GM08714 (cell line): ENCODE measurements at regions not wholly inside any gene's neighbourhood (a gene's known extent, or its start where the extent isn't known, plus 50 kb on each side); places are given as distances from the start of the nearest gene placed in this dataset.
A peak's percentile ranks its signal among the peaks of the same experiment; 100 is the strongest.

Experiments
- H3K4me3 ChIP-seq: fragments of 200-500 bp; sonication (Bioruptor generic); 2 replicates; pipeline ENCODE4 v1.5.1; 2014; ENCODE audit warnings: mild to moderate bottlenecking, low read length, inconsistent platforms
- ZNF274 ChIP-seq: IDR thresholded peaks from 2 replicates; pipeline ENCODE4 v1.6.1; 2012; ENCODE audit warnings: mild to moderate bottlenecking, low read depth, low read length

- H3K4me3 ChIP-seq = no peak overlapping the region
- TF ChIP-seq ZNF274 = no peak
These were observed 150.8 kb upstream of the RIPOR2 start for GRCh38 chr6:25086500-25087091.

- TF ChIP-seq ZNF274 = no peak
- no peak overlapping the region for H3K4me3 ChIP-seq
These were observed 152.8 kb upstream of the RIPOR2 start for GRCh38 chr6:25088513-25088912.

GRCh38 chr6:25089442-25089841 is 153.7 kb upstream of the RIPOR2 start:
- no peak for TF ChIP-seq ZNF274
- no peak overlapping the region for H3K4me3 ChIP-seq

- TF ChIP-seq ZNF274 = no peak
- H3K4me3 ChIP-seq = no peak overlapping the region
These were observed 159.0 kb upstream of the RIPOR2 start for GRCh38 chr6:25094726-25095125.

- H3K4me3 ChIP-seq = no peak overlapping the region
- TF ChIP-seq ZNF274 = no peak
These were observed 164.5 kb upstream of the RIPOR2 start for GRCh38 chr6:25100288-25100687.

- peak overlapping the region; percentile 31; the same call in 1 of the 2 replicates for H3K4me3 ChIP-seq
- no peak for TF ChIP-seq ZNF274
These were observed 167.8 kb upstream of the RIPOR2 start for GRCh38 chr6:25103603-25104002.

- TF ChIP-seq ZNF274 = no peak
- H3K4me3 ChIP-seq = no peak overlapping the region
These were observed 169.5 kb upstream of the RIPOR2 start for GRCh38 chr6:25105070-25105925.

GRCh38 chr6:25107218-25107617 is 171.5 kb upstream of the RIPOR2 start:
- peak overlapping the region; percentile 31; the same call in 1 of the 2 replicates for H3K4me3 ChIP-seq
- no peak for TF ChIP-seq ZNF274

GRCh38 chr6:25111782-25112181 is 167.4 kb upstream of the CARMIL1 start:
- no peak overlapping the region for H3K4me3 ChIP-seq
- TF ChIP-seq ZNF274 = no peak

- H3K4me3 ChIP-seq = no peak overlapping the region
- TF ChIP-seq ZNF274 = no peak
These were observed 166.8 kb upstream of the CARMIL1 start for GRCh38 chr6:25112322-25112773.

GRCh38 chr6:25113436-25113835 is 165.7 kb upstream of the CARMIL1 start:
- no peak for TF ChIP-seq ZNF274
- no peak overlapping the region for H3K4me3 ChIP-seq

GRCh38 chr6:25118038-25118437 is 161.1 kb upstream of the CARMIL1 start:
- TF ChIP-seq ZNF274 = no peak
- H3K4me3 ChIP-seq = no peak overlapping the region

GRCh38 chr6:25121186-25121585 is 158.0 kb upstream of the CARMIL1 start:
- TF ChIP-seq ZNF274 = no peak
- H3K4me3 ChIP-seq = no peak overlapping the region

- H3K4me3 ChIP-seq = no peak overlapping the region
- TF ChIP-seq ZNF274 = no peak
These were observed 157.2 kb upstream of the CARMIL1 start for GRCh38 chr6:25122001-25122400.

GRCh38 chr6:25122622-25123237 is 156.4 kb upstream of the CARMIL1 start:
- no peak overlapping the region for H3K4me3 ChIP-seq
- TF ChIP-seq ZNF274 = no peak
